ENCODE measurements at regions not wholly inside any gene's neighbourhood (a gene's known extent, or its start where the extent isn't known, plus 50 kb on each side); places are given as distances from the start of the nearest gene placed in this dataset.

DNA sequence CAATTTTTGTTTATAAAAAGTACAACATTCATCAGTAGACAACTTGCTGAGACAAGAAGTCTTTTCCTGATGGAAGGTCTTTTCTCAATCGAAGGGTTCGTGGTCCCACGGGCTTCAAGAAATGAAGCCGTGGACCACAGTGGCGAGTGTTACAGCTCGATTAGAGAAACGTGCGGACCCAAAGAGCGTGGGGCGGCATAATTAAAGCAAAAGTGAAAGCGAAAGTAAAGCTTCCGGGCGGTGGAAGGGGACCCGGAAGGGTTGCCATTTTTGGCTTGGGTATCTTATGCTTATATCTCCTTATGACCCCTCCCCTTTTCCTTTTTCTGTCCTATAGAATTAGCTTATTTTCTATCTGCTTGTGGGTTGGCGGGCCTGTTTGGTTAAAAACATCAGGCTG, 2309.4 kb upstream of the ACO1 start:
- TF ChIP-seq, protein P1, sequence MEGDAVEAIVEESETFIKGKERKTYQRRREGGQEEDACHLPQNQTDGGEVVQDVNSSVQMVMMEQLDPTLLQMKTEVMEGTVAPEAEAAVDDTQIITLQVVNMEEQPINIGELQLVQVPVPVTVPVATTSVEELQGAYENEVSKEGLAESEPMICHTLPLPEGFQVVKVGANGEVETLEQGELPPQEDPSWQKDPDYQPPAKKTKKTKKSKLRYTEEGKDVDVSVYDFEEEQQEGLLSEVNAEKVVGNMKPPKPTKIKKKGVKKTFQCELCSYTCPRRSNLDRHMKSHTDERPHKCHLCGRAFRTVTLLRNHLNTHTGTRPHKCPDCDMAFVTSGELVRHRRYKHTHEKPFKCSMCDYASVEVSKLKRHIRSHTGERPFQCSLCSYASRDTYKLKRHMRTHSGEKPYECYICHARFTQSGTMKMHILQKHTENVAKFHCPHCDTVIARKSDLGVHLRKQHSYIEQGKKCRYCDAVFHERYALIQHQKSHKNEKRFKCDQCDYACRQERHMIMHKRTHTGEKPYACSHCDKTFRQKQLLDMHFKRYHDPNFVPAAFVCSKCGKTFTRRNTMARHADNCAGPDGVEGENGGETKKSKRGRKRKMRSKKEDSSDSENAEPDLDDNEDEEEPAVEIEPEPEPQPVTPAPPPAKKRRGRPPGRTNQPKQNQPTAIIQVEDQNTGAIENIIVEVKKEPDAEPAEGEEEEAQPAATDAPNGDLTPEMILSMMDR (IDR thresholded peaks at IDR 0.05) = no peak
- TF ChIP-seq POLR2A (IDR thresholded peaks at IDR 0.05) = no peak

All from thyroid gland (tissue), 4 donors.